ENCODE measurements at regions not wholly inside any gene's neighbourhood (a gene's known extent, or its start where the extent isn't known, plus 50 kb on each side); places are given as distances from the start of the nearest gene placed in this dataset.

DNA sequence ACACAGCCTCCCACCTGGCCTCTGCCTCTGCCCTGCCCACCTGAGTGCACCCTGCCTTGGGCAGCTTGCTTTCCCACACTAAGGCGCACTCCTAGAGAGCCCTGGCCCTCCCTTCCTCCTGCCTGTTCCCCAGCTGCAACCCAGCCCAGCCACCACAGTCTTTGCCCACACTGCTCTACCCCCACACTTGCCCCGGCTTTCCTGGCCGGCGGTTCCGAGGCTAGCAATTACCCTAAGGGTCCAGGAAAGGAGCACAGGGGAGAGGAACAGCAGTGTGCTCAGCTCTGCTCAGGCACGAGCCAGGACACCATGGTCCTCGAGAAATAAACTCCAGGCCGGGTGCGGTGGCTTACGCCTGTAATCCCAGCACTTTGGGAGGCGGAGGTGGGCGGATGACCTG lies 237.8 kb upstream of the RAB6C start:
- H3K27me3 ChIP-seq (ENCODE audit: insufficient read depth), result no peaks in the 10 kb centered on the region
- CTCF ChIA-PET, result interaction anchor here (1.1 kb wide), 2 partner anchors 12 to 26 kb away, joined by 3 read pairs; no protein-coding TSS in a partner anchor
- no peaks in the 10 kb centered on the region for H4K20me1 ChIP-seq (ENCODE audit: insufficient read depth)
- H3K4me2 ChIP-seq, result no peak overlapping the region
- TF ChIP-seq RAD21 (IDR thresholded peaks at IDR 0.05; ENCODE audit: low read length) (no peak), YY1 (IDR thresholded peaks at IDR 0.05; ENCODE audit: low read depth) (no peak), RFX5 (IDR thresholded peaks at IDR 0.05; ENCODE audit: low read length) (no peak), TEAD4 (IDR thresholded peaks at IDR 0.05; ENCODE audit: borderline replicate concordance, insufficient read depth) (no peak), GATA2 (CRISPR knock-in tag; IDR thresholded peaks at IDR 0.05) (no peak), POLR2AphosphoS5 (IDR thresholded peaks at IDR 0.05; ENCODE audit: low read depth, low read length) (no peak), TAF1 (IDR thresholded peaks at IDR 0.05; ENCODE audit: borderline replicate concordance, low read depth, low read length) (no peak), JUND (IDR thresholded peaks at IDR 0.05) (no peak)
- TF ChIP-seq, protein P1, sequence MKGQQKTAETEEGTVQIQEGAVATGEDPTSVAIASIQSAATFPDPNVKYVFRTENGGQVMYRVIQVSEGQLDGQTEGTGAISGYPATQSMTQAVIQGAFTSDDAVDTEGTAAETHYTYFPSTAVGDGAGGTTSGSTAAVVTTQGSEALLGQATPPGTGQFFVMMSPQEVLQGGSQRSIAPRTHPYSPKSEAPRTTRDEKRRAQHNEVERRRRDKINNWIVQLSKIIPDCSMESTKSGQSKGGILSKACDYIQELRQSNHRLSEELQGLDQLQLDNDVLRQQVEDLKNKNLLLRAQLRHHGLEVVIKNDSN (IDR thresholded peaks at IDR 0.05; ENCODE audit: borderline replicate concordance, low read depth), result no peak
- H3K9me3 ChIP-seq, result no peaks in the 10 kb centered on the region
- DNase-seq, result no peak
- no peaks in the 10 kb centered on the region for H3K4me1 ChIP-seq (ENCODE audit: control insufficient read depth in 1 of 2, insufficient read depth in 2 of 2, low read depth in 1 of 2, low read length in 1 of 2)
- no peaks in the 10 kb centered on the region for H3K79me2 ChIP-seq (ENCODE audit: insufficient read depth)
- no peaks in the 10 kb centered on the region for H3K9me2 ChIP-seq
- H3K9ac ChIP-seq, result no peak overlapping the region
- no peak overlapping the region for H3K4me3 ChIP-seq (ENCODE audit: low read depth in 2 of 2, low read length in 1 of 2)
- no peaks in the 10 kb centered on the region for H3F3A ChIP-seq (replicated peaks; ENCODE audit: insufficient read depth)
- H3K36me3 ChIP-seq (replicated peaks in 1 of 2; ENCODE audit: control insufficient read depth in 1 of 2, insufficient read depth in 2 of 2, low read length in 1 of 2), result no peaks in the 10 kb centered on the region
- H2AFZ ChIP-seq (ENCODE audit: low read depth), result no peak overlapping the region
- POLR2A ChIA-PET, result no interaction called here
- WGBS (ENCODE audit: low lambda C conversion rate), result 43% methylated on average over 12 of the region's 12 CpGs
- H3K27ac ChIP-seq (ENCODE audit: low read depth in 2 of 2, low read length in 1 of 2), result no peak overlapping the region

- Histone ChIP-seq H3K4me1 (ENCODE audit: control insufficient read depth in 1 of 2, insufficient read depth in 2 of 2, low read depth in 1 of 2, low read length in 1 of 2) (no peaks in the 10 kb centered on the region), H3K27me3 (ENCODE audit: insufficient read depth) (no peaks in the 10 kb centered on the region), H3K79me2 (ENCODE audit: insufficient read depth) (no peaks in the 10 kb centered on the region), H2AFZ (ENCODE audit: low read depth) (no peak overlapping the region), H3K9me2 (no peaks in the 10 kb centered on the region), H3F3A (replicated peaks; ENCODE audit: insufficient read depth) (no peaks in the 10 kb centered on the region), H3K9ac (no peak overlapping the region), H3K4me2 (no peak overlapping the region), H4K20me1 (ENCODE audit: insufficient read depth) (no peaks in the 10 kb centered on the region), H3K4me3 (ENCODE audit: low read depth in 2 of 2, low read length in 1 of 2) (no peak overlapping the region), H3K27ac (ENCODE audit: low read depth in 2 of 2, low read length in 1 of 2) (no peak overlapping the region), H3K36me3 (replicated peaks in 1 of 2; ENCODE audit: control insufficient read depth in 1 of 2, insufficient read depth in 2 of 2, low read length in 1 of 2) (no peaks in the 10 kb centered on the region), H3K9me3 (no peaks in the 10 kb centered on the region)
- 53% methylated on average over 21 of the region's 23 CpGs for WGBS (ENCODE audit: low lambda C conversion rate)
- CTCF ChIA-PET, result interaction anchor here (1.1 kb wide), 1 partner anchor 25 kb away, joined by 3 read pairs; no protein-coding TSS in a partner anchor
- no peak for DNase-seq
- POLR2A ChIA-PET, result no interaction called here
- TF ChIP-seq SIN3A (IDR thresholded peaks at IDR 0.05; ENCODE audit: borderline replicate concordance, low read depth, low read length) (no peak), EP300 (IDR thresholded peaks at IDR 0.05; ENCODE audit: borderline replicate concordance in 1 of 2, low read depth in 1 of 2, low read length in 1 of 2) (no peak), SMC3 (IDR thresholded peaks at IDR 0.05; ENCODE audit: low read depth, low read length) (no peak), USF2 (IDR thresholded peaks at IDR 0.05; ENCODE audit: borderline replicate concordance, low read depth, low read length) (no peak), RAD21 (IDR thresholded peaks at IDR 0.05; ENCODE audit: low read length) (no peak), JUND (IDR thresholded peaks at IDR 0.05) (no peak), REST (IDR thresholded peaks at IDR 0.05; ENCODE audit: low read depth, low read length) (no peak), TCF12 (IDR thresholded peaks at IDR 0.05) (no peak), NFIC (IDR thresholded peaks at IDR 0.05; ENCODE audit: borderline replicate concordance) (no peak), FOSL2 (IDR thresholded peaks at IDR 0.05; ENCODE audit: borderline replicate concordance, low read depth) (no peak), CHD2 (IDR thresholded peaks at IDR 0.05; ENCODE audit: low read length, partially characterized antibody) (no peak), RCOR1 (IDR thresholded peaks at IDR 0.05; ENCODE audit: low read length) (no peak)
- TF ChIP-seq, protein P2, sequence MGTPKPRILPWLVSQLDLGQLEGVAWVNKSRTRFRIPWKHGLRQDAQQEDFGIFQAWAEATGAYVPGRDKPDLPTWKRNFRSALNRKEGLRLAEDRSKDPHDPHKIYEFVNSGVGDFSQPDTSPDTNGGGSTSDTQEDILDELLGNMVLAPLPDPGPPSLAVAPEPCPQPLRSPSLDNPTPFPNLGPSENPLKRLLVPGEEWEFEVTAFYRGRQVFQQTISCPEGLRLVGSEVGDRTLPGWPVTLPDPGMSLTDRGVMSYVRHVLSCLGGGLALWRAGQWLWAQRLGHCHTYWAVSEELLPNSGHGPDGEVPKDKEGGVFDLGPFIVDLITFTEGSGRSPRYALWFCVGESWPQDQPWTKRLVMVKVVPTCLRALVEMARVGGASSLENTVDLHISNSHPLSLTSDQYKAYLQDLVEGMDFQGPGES (IDR thresholded peaks at IDR 0.05; ENCODE audit: low read depth, low read length), result no peak
- TF ChIP-seq, protein P3, sequence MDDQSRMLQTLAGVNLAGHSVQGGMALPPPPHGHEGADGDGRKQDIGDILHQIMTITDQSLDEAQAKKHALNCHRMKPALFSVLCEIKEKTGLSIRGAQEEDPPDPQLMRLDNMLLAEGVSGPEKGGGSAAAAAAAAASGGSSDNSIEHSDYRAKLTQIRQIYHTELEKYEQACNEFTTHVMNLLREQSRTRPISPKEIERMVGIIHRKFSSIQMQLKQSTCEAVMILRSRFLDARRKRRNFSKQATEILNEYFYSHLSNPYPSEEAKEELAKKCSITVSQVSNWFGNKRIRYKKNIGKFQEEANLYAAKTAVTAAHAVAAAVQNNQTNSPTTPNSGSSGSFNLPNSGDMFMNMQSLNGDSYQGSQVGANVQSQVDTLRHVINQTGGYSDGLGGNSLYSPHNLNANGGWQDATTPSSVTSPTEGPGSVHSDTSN (IDR thresholded peaks at IDR 0.05), result no peak
Measured at GRCh38 chr2:129742415-129743180, 236.9 kb upstream of the RAB6C start.

Data from SK-N-SH (cell line).